ENCODE measurements at regions not wholly inside any gene's neighbourhood (a gene's known extent, or its start where the extent isn't known, plus 50 kb on each side); places are given as distances from the start of the nearest gene placed in this dataset.

- Histone ChIP-seq H3K4me1 (replicated peaks; ENCODE audit: insufficient read depth) (no peaks in the 10 kb centered on the region), H3K9me3 (ENCODE audit: insufficient read depth, low read depth) (no peaks in the 10 kb centered on the region), H3K27me3 (ENCODE audit: insufficient read depth, low read depth) (no peaks in the 10 kb centered on the region), H3K79me2 (ENCODE audit: low read depth) (no peaks in the 10 kb centered on the region), H4K20me1 (ENCODE audit: insufficient read depth) (no peaks in the 10 kb centered on the region), H3K4me2 (no peak overlapping the region), H3K4me3 (no peak overlapping the region), H3K27ac (no peak overlapping the region), H3K9me2 (ENCODE audit: insufficient read depth) (no peaks in the 10 kb centered on the region), H3F3A (ENCODE audit: insufficient read depth, low read depth) (no peaks in the 10 kb centered on the region), H3K36me3 (ENCODE audit: low read depth) (no peaks in the 10 kb centered on the region), H2AFZ (no peak overlapping the region)
- no peak for DNase-seq
- no peak for TF ChIP-seq EZH2 (IDR thresholded peaks at IDR 0.05; ENCODE audit: low read depth)
- TF ChIP-seq CTCF (conservative IDR thresholded peaks at IDR 0.05): no peak
- BruUV-seq (replicated peaks): no TSS peak
- intact Hi-C loops (cut with micrococcal nuclease; ENCODE audit: unreplicated experiment): no loop called here
- CTCF ChIA-PET: no interaction called here
- POLR2A ChIA-PET (ENCODE audit: unreplicated experiment): no interaction called here
Measured at GRCh38 chr15:87326269-87326668, 930.3 kb downstream of the NTRK3 start.

DNA sequence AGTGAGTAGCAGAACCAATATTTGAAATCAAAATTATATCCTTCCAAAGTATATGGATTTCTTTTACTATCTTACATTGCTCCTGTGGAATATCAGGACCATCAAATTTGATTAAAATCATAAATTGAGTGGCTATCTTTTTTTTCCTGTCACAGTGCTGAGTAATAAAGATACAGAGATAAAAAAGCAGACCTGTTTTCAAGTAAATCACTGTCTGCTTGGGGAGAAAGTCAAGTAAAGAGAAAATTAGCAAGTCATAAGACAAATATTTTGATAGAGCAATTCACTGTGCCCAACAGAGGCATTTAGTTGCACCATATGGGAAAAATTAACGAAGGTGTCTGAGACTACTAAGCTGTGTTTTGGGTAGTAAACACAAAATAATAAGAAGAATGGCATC lies 933.7 kb downstream of the NTRK3 start:
- Histone ChIP-seq H3K36me3 (ENCODE audit: low read depth) (no peaks in the 10 kb centered on the region), H3K4me3 (no peak overlapping the region), H3K79me2 (ENCODE audit: low read depth) (no peaks in the 10 kb centered on the region), H3K27ac (no peak overlapping the region), H3F3A (ENCODE audit: insufficient read depth, low read depth) (no peaks in the 10 kb centered on the region), H3K9me2 (ENCODE audit: insufficient read depth) (no peaks in the 10 kb centered on the region), H3K4me1 (replicated peaks; ENCODE audit: insufficient read depth) (no peaks in the 10 kb centered on the region), H3K4me2 (no peak overlapping the region), H3K27me3 (ENCODE audit: insufficient read depth, low read depth) (no peaks in the 10 kb centered on the region), H3K9me3 (ENCODE audit: insufficient read depth, low read depth) (no peaks in the 10 kb centered on the region), H2AFZ (no peak overlapping the region), H4K20me1 (ENCODE audit: insufficient read depth) (no peaks in the 10 kb centered on the region)
- no peak for DNase-seq
- ChIA-PET CTCF (no interaction called here), POLR2A (ENCODE audit: unreplicated experiment) (no interaction called here)
- intact Hi-C loops (cut with micrococcal nuclease; ENCODE audit: unreplicated experiment): no loop called here
- no TSS peak for BruUV-seq (replicated peaks)
- TF ChIP-seq EZH2 (IDR thresholded peaks at IDR 0.05; ENCODE audit: low read depth) (no peak), CTCF (conservative IDR thresholded peaks at IDR 0.05) (no peak)

GRCh38 chr15:87322265-87322664 lies 934.3 kb downstream of the NTRK3 start:
- H3K79me2 ChIP-seq (ENCODE audit: low read depth): no peaks in the 10 kb centered on the region
- no peaks in the 10 kb centered on the region for H4K20me1 ChIP-seq (ENCODE audit: insufficient read depth)
- H3F3A ChIP-seq (ENCODE audit: insufficient read depth, low read depth): no peaks in the 10 kb centered on the region
- BruUV-seq (replicated peaks): no TSS peak
- ChIA-PET POLR2A (ENCODE audit: unreplicated experiment) (no interaction called here), CTCF (no interaction called here)
- H2AFZ ChIP-seq: no peak overlapping the region
- no peaks in the 10 kb centered on the region for H3K36me3 ChIP-seq (ENCODE audit: low read depth)
- no peak overlapping the region for H3K4me3 ChIP-seq
- H3K4me2 ChIP-seq: no peak overlapping the region
- H3K9me2 ChIP-seq (ENCODE audit: insufficient read depth): no peaks in the 10 kb centered on the region
- intact Hi-C loops (cut with micrococcal nuclease; ENCODE audit: unreplicated experiment): no loop called here
- H3K4me1 ChIP-seq (replicated peaks; ENCODE audit: insufficient read depth): no peaks in the 10 kb centered on the region
- no peak overlapping the region for H3K27ac ChIP-seq
- H3K27me3 ChIP-seq (ENCODE audit: insufficient read depth, low read depth): no peaks in the 10 kb centered on the region
- no peaks in the 10 kb centered on the region for H3K9me3 ChIP-seq (ENCODE audit: insufficient read depth, low read depth)
- TF ChIP-seq CTCF (conservative IDR thresholded peaks at IDR 0.05) (no peak), EZH2 (IDR thresholded peaks at IDR 0.05; ENCODE audit: low read depth) (no peak)
- DNase-seq: no peak

Measured in PC-9 (cell line).